Cardiac muscle cell (in vitro differentiated cells and primary cell): ENCODE measurements at regions not wholly inside any gene's neighbourhood (a gene's known extent, or its start where the extent isn't known, plus 50 kb on each side); places are given as distances from the start of the nearest gene placed in this dataset.

Source experiments
- DNase-seq, 2 donors: peaks; one replicate each; pipeline versions ENCODE4 v3.0.0 to v3.0.0-alpha.2; 2010 to 2017; ENCODE audit warnings: low read depth in 1 of 2, low spot score in 1 of 2
- H3K27ac ChIP-seq: fragments of 200-600 bp; sonication (generic); 2 replicates; pipeline ENCODE4 v1.5.1; 2016
- H3K27me3 ChIP-seq: fragments of 200-600 bp; sonication (generic); 2 replicates; pipeline ENCODE4 v1.6.0; 2016; ENCODE audit warnings: control low read depth
- H3K36me3 ChIP-seq: fragments of 200-600 bp; sonication (generic); 2 replicates; pipeline ENCODE4 v1.5.1; 2016; ENCODE audit warnings: control low read depth
- H3K4me1 ChIP-seq: fragments of 200-600 bp; sonication (generic); 2 replicates; pipeline ENCODE4 v1.8.1; 2017; ENCODE audit warnings: low read depth, mild to moderate bottlenecking, mixed run types
- H3K4me3 ChIP-seq: fragments of 200-600 bp; sonication (generic); 2 replicates; pipeline ENCODE4 v1.5.1; 2016; ENCODE audit warnings: mild to moderate bottlenecking
- H3K9me3 ChIP-seq: fragments of 200-600 bp; sonication (generic); 2 replicates; pipeline ENCODE4 v1.5.1; 2017; ENCODE audit warnings: low read depth, mild to moderate bottlenecking, control low read depth
- TF ChIP-seq, protein P1 (sequence below): IDR thresholded peaks from 2 replicates; pipeline ENCODE4 v1.5.1; 2012; ENCODE audit warnings: low read depth, mild to moderate bottlenecking, low read length

DNA sequence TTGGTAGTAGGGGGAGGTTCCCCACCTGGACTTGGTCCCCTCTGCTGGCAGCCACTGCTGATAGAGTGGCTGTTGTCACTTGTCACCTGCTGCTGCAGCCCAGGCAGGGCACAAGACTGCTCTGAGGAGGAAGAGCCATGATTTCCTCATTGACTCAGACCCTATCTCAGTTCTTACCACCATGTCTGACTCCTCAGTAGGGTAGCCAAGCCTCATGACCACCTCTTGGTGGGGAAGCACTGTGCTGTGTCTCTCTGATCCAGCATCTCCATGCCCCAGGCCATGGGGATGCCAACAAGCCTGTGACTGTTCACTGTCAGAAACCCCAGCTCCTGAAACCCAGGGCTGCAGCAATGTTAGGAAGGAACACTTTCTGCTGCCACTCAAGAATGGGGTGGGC is 173.0 kb downstream of the WSCD1 start:
- Histone ChIP-seq H3K27ac (no peak overlapping the region), H3K27me3 (peaks cover 18% of the 10 kb centered on the region), H3K4me3 (no peak overlapping the region), H3K36me3 (no peaks in the 10 kb centered on the region), H3K4me1 (no peaks in the 10 kb centered on the region), H3K9me3 (no peaks in the 10 kb centered on the region)
- TF ChIP-seq, protein P1, sequence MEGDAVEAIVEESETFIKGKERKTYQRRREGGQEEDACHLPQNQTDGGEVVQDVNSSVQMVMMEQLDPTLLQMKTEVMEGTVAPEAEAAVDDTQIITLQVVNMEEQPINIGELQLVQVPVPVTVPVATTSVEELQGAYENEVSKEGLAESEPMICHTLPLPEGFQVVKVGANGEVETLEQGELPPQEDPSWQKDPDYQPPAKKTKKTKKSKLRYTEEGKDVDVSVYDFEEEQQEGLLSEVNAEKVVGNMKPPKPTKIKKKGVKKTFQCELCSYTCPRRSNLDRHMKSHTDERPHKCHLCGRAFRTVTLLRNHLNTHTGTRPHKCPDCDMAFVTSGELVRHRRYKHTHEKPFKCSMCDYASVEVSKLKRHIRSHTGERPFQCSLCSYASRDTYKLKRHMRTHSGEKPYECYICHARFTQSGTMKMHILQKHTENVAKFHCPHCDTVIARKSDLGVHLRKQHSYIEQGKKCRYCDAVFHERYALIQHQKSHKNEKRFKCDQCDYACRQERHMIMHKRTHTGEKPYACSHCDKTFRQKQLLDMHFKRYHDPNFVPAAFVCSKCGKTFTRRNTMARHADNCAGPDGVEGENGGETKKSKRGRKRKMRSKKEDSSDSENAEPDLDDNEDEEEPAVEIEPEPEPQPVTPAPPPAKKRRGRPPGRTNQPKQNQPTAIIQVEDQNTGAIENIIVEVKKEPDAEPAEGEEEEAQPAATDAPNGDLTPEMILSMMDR = no peak
- DNase-seq = no peak

DNA sequence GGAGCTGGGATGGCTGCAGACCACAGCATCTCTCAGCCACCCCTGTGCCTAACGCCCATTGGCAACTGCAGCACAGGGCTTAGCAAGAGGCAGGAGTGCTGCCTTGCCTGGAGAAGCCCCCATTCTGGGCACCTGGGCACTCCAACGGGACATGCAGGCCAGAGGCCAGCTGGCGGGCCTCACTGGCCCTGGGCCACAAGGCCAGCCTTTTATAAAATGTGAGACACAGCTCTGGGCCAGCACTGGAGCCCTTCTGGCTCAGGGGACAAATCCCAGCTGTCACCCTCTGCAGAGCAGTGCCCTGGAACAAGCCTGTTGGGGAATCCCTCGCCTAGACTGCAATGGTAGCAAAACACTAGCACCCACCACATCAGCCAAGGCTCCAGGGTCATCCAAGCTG is 171.8 kb downstream of the WSCD1 start:
- Histone ChIP-seq H3K36me3 (no peaks in the 10 kb centered on the region), H3K27me3 (peaks cover 20% of the 10 kb centered on the region), H3K4me3 (no peak overlapping the region), H3K9me3 (no peaks in the 10 kb centered on the region), H3K4me1 (no peaks in the 10 kb centered on the region), H3K27ac (no peak overlapping the region)
- TF ChIP-seq, protein P1 = no peak
- DNase-seq = no peak

DNA sequence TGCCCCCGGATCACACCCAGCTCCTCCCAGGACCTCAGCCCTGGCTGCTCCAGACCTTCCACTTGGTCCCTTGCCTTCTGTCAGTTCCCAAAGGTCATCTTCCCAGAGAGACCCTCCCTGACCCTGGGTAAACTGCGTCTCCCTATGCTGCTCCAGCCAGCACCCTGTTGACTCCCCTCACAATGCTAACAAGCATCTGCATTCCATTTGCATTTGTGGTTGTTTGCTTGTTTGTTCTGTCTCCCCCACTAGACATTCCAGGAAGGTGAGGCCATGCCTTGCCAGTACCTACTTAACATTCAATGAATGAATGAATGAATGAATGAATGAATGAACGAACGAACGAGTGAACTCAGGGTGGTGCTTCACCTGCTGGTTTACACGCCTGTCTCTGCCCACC is 171.2 kb downstream of the WSCD1 start:
- Histone ChIP-seq H3K27me3 (peaks cover 20% of the 10 kb centered on the region), H3K4me1 (no peaks in the 10 kb centered on the region), H3K36me3 (no peaks in the 10 kb centered on the region), H3K27ac (no peak overlapping the region), H3K9me3 (no peaks in the 10 kb centered on the region), H3K4me3 (no peak overlapping the region)
- DNase-seq = no peak
- TF ChIP-seq, protein P1 = no peak

DNA sequence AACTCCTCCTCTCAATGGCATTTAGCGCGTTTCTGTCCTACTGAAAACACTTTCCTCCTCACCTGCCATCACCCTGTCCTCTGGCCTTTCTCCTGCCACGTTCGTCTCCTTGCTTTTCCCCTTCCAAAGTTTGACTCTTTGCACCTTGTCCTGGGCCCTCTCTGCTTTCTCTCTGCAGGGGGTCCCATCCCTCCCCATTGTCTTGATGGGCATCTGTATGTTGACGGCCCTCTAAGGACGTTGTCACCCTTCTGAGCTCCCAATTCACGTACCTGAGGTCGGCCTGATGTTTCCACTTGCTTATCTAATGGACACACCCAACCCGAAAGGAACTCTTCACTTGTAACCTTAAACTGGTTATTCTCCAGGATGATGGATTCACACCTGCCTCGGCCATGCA is 170.4 kb downstream of the WSCD1 start:
- no peak overlapping the region for H3K4me3 ChIP-seq
- H3K27ac ChIP-seq = no peak overlapping the region
- no peaks in the 10 kb centered on the region for H3K4me1 ChIP-seq
- no peaks in the 10 kb centered on the region for H3K36me3 ChIP-seq
- DNase-seq = no peak
- TF ChIP-seq, protein P1 = no peak
- no peaks in the 10 kb centered on the region for H3K9me3 ChIP-seq
- H3K27me3 ChIP-seq = peaks cover 20% of the 10 kb centered on the region

DNA sequence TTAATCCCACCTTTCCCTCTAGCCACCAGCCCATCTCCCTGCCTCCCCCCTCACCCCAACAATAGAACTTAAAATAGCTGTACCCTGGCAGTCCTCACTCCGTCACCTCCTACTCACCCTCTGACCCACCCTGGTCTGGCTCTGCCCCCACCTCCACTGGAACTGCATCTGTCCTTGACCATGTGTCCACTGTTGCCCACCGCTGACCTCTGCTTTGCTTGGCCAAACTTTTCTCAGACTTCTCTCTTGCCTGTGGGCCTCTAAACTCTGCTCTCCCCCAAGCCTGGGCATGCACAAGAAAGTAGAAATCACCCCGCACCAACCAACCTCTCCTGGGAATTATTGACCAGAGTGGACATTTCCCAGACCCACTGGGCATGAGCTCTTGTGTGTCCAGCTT is 169.8 kb downstream of the WSCD1 start:
- Histone ChIP-seq H3K36me3 (no peaks in the 10 kb centered on the region), H3K4me1 (no peaks in the 10 kb centered on the region), H3K27me3 (peaks cover 20% of the 10 kb centered on the region), H3K9me3 (no peaks in the 10 kb centered on the region), H3K4me3 (no peak overlapping the region), H3K27ac (no peak overlapping the region)
- TF ChIP-seq, protein P1 = no peak
- DNase-seq = no peak

DNA sequence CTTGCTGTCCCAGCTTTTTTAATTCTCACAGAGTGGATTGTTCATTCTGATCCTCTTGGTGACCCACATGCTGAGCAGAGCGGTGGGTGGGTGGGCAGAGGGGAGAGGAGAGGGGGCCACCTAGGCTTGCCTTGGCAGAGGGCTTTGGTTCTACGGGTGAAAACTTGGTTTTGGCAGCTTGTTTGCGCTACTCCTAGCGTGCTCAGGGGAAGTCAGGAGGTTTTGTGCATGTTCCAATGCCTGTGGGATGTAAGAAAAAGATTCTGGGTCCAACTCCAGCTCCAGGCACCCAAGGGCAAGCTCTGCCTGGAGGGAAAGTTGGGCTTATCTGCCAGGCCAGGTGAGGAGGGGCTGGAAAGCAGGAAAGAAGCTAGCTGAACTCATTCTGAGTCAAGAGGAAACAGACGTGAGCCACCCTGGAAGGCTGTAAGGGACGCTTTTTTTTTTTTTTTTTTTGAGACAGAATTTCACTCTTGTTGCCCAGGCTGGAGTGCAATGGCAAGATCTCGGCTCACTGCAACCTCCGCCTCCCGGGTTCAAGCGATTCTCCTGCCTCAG is 169.1 kb downstream of the WSCD1 start:
- Histone ChIP-seq H3K27me3 (peaks cover 20% of the 10 kb centered on the region), H3K9me3 (no peaks in the 10 kb centered on the region), H3K4me1 (no peaks in the 10 kb centered on the region), H3K36me3 (no peaks in the 10 kb centered on the region), H3K4me3 (no peak overlapping the region), H3K27ac (no peak overlapping the region)
- no peak for DNase-seq
- TF ChIP-seq, protein P1 = no peak
